Liver (tissue), 8 donors: ENCODE measurements at regions not wholly inside any gene's neighbourhood (a gene's known extent, or its start where the extent isn't known, plus 50 kb on each side); places are given as distances from the start of the nearest gene placed in this dataset.

Experiments
- DNase-seq: peaks from one replicate; pipeline ENCODE4 v3.0.0-alpha.2; 2017; ENCODE audit warnings: low spot score
- H3K27ac ChIP-seq, 2 donors: one replicate each; pipeline ENCODE4 v1.7.0; 2013; ENCODE audit warnings: inconsistent platforms in 2 of 2, low read length in 2 of 2, control low read depth in 1 of 2, low read depth in 1 of 2, mild to moderate bottlenecking in 1 of 2
- H3K27me3 ChIP-seq, 4 donors: one replicate each; pipeline versions ENCODE4 v1.6.1 to v1.7.0; 2013; ENCODE audit warnings: low read length in 3 of 4, inconsistent platforms in 1 of 4, mild to moderate bottlenecking in 1 of 4, moderate library complexity in 1 of 4; ENCODE audit not compliant: control insufficient read depth in 4 of 4, insufficient read depth in 4 of 4
- H3K36me3 ChIP-seq, 4 donors: one replicate each; pipeline versions ENCODE4 v1.6.1 to v1.7.0; 2013; ENCODE audit warnings: low read length in 3 of 4, mild to moderate bottlenecking in 3 of 4, low read depth in 1 of 4, moderate library complexity in 1 of 4; ENCODE audit not compliant: control insufficient read depth in 4 of 4, insufficient read depth in 3 of 4
- H3K4me1 ChIP-seq, 4 donors: one replicate each; pipeline versions ENCODE4 v1.6.1 to v1.7.0; 2013; ENCODE audit warnings: low read length in 3 of 4, mild to moderate bottlenecking in 3 of 4, moderate library complexity in 1 of 4; ENCODE audit not compliant: control insufficient read depth in 4 of 4, insufficient read depth in 4 of 4
- H3K4me3 ChIP-seq, 3 donors: one replicate each; pipeline versions ENCODE4 v1.6.1 to v1.7.0; 2013; ENCODE audit warnings: low read length in 3 of 3, control low read depth in 1 of 3, low read depth in 1 of 3, mild to moderate bottlenecking in 1 of 3
- H3K9ac ChIP-seq, 2 donors: one replicate each; pipeline ENCODE4 v1.7.0; 2013; ENCODE audit warnings: low read length in 2 of 2, mild to moderate bottlenecking in 2 of 2, moderate library complexity in 2 of 2, control low read depth in 1 of 2, low read depth in 1 of 2
- H3K9me3 ChIP-seq, 4 donors: one replicate each; pipeline versions ENCODE4 v1.6.1 to v1.7.0; 2013; ENCODE audit warnings: low read length in 3 of 4; ENCODE audit not compliant: control insufficient read depth in 4 of 4
- CTCF ChIP-seq: fragments of 150-350 bp; IDR thresholded peaks from 2 replicates; pipeline ENCODE4 v1.5.1; 2017; ENCODE audit warnings: improper control_type of control experiment, low read depth, low read length; ENCODE audit not compliant: missing input control
- EGR1 ChIP-seq, 2 donors: IDR thresholded peaks; 2 replicates each; pipeline ENCODE4 v1.6.1; 2016 to 2018; ENCODE audit warnings: antibody characterized with exemption in 2 of 2, low read depth in 2 of 2
- FOXA2 ChIP-seq: IDR thresholded peaks from 2 replicates; pipeline ENCODE4 v1.6.1; 2016; ENCODE audit warnings: antibody characterized with exemption
- GABPA ChIP-seq, 2 donors: IDR thresholded peaks in 1 of 2; conservative IDR thresholded peaks in 1 of 2; 2 replicates each; pipeline ENCODE4 v1.6.1; 2016; ENCODE audit warnings: antibody characterized with exemption in 2 of 2, mild to moderate bottlenecking in 1 of 2, moderate library complexity in 1 of 2
- HNF4A ChIP-seq, 2 donors: conservative IDR thresholded peaks; 2 replicates each; pipeline ENCODE4 v1.6.1; 2016; ENCODE audit warnings: antibody characterized with exemption in 2 of 2, mild to moderate bottlenecking in 2 of 2
- HNF4G ChIP-seq: IDR thresholded peaks from 2 replicates; pipeline ENCODE4 v1.6.1; 2016; ENCODE audit warnings: antibody characterized with exemption
- JUND ChIP-seq, 2 donors: IDR thresholded peaks; 2 replicates each; pipeline ENCODE4 v1.6.1; 2016; ENCODE audit warnings: antibody characterized with exemption in 2 of 2
- NR2F2 ChIP-seq: IDR thresholded peaks from 2 replicates; pipeline ENCODE4 v1.6.1; 2016; ENCODE audit warnings: antibody characterized with exemption
- RAD21 ChIP-seq, 2 donors: IDR thresholded peaks; 2 replicates each; pipeline ENCODE4 v1.6.1; 2016; ENCODE audit warnings: antibody characterized with exemption in 2 of 2, mild to moderate bottlenecking in 2 of 2
- REST ChIP-seq: IDR thresholded peaks from 2 replicates; pipeline ENCODE4 v1.6.1; 2016; ENCODE audit warnings: antibody characterized with exemption, mild to moderate bottlenecking
- RXRA ChIP-seq, 2 donors: IDR thresholded peaks; 2 replicates each; pipeline ENCODE4 v1.6.1; 2017 to 2018; ENCODE audit warnings: antibody characterized with exemption in 2 of 2, mild to moderate bottlenecking in 1 of 2
- SP1 ChIP-seq: IDR thresholded peaks from 2 replicates; pipeline ENCODE4 v1.6.1; 2018; ENCODE audit warnings: antibody characterized with exemption, mild to moderate bottlenecking
- TAF1 ChIP-seq: conservative IDR thresholded peaks from 2 replicates; pipeline ENCODE4 v1.6.1; 2016; ENCODE audit warnings: antibody characterized with exemption, mild to moderate bottlenecking
- YY1 ChIP-seq: IDR thresholded peaks from 2 replicates; pipeline ENCODE4 v1.6.1; 2016; ENCODE audit warnings: antibody characterized with exemption, mild to moderate bottlenecking
- WGBS: extraction: QIAGEN DNeasy Blood & Tissue Kit; methylation state at CpG from one replicate; pipeline ENCODE4 v1.1.7; 2013; 5-methylcytosine and 5-hydroxymethylcytosine counted together
- TF ChIP-seq, protein P1 (sequence below): IDR thresholded peaks from 2 replicates; pipeline ENCODE4 v1.6.1; 2016; ENCODE audit warnings: antibody characterized with exemption
- TF ChIP-seq, protein P2 (sequence below): IDR thresholded peaks from 2 replicates; pipeline ENCODE4 v1.6.1; 2016; ENCODE audit warnings: antibody characterized with exemption
- TF ChIP-seq, protein P3 (sequence below): IDR thresholded peaks from 2 replicates; pipeline ENCODE4 v1.6.1; 2016; ENCODE audit warnings: antibody characterized with exemption
- donor health status: healthy.
- donor health status: healthy.
- donor health status: healthy.
- donor health status: healthy.
- donor health status: healthy.

DNA sequence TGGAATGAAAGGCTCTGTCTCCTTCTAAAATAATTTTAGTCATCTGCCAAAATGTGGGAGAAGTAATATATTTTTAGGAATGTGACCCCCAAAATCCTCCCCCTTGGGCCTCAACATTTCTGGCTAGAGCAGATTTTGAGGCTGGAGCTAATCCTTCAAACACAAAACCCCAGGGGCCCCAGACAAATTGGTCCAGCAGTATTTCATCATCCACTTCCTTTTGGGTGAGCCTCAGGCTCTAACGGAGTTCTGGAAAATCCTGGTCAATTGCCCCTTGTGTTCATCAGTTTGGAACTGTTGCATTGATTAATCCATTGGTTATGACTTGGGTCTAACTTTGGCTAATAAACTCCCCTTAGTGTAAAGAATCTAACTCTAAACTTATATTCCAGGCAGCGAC lies 67.4 kb upstream of the PCDH19 start:
- no peaks in the 10 kb centered on the region for H3K36me3 ChIP-seq
- no peaks in the 10 kb centered on the region for H3K9me3 ChIP-seq
- no peak overlapping the region for H3K9ac ChIP-seq
- H3K4me1 ChIP-seq, result no peaks in the 10 kb centered on the region
- H3K27me3 ChIP-seq, result no peaks in the 10 kb centered on the region
- no peak overlapping the region for H3K4me3 ChIP-seq
- WGBS, result 83% methylated on average over 2 of the region's 2 CpGs
- no peak overlapping the region for H3K27ac ChIP-seq
- DNase-seq, result no peak
- TF ChIP-seq NR2F2, result no peak
- no peak for TF ChIP-seq REST
- no peak for TF ChIP-seq RXRA (IDR thresholded peaks at IDR 0.05)
- no peak for TF ChIP-seq FOXA2
- TF ChIP-seq, protein P1, sequence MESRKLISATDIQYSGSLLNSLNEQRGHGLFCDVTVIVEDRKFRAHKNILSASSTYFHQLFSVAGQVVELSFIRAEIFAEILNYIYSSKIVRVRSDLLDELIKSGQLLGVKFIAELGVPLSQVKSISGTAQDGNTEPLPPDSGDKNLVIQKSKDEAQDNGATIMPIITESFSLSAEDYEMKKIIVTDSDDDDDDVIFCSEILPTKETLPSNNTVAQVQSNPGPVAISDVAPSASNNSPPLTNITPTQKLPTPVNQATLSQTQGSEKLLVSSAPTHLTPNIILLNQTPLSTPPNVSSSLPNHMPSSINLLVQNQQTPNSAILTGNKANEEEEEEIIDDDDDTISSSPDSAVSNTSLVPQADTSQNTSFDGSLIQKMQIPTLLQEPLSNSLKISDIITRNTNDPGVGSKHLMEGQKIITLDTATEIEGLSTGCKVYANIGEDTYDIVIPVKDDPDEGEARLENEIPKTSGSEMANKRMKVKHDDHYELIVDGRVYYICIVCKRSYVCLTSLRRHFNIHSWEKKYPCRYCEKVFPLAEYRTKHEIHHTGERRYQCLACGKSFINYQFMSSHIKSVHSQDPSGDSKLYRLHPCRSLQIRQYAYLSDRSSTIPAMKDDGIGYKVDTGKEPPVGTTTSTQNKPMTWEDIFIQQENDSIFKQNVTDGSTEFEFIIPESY, result no peak
- no peak for TF ChIP-seq EGR1 (IDR thresholded peaks at IDR 0.05; ENCODE audit: low read depth in 2 of 2)
- no peak for TF ChIP-seq HNF4A (conservative IDR thresholded peaks at IDR 0.05)
- no peak for TF ChIP-seq GABPA (IDR thresholded peaks at IDR 0.05 in 1 of 2, conservative IDR thresholded peaks at IDR 0.05 in 1 of 2)
- TF ChIP-seq YY1, result no peak
- TF ChIP-seq TAF1, result no peak
- TF ChIP-seq HNF4G, result no peak
- TF ChIP-seq, protein P2, sequence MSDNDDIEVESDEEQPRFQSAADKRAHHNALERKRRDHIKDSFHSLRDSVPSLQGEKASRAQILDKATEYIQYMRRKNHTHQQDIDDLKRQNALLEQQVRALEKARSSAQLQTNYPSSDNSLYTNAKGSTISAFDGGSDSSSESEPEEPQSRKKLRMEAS, result no peak
- no peak for TF ChIP-seq RAD21 (IDR thresholded peaks at IDR 0.05)
- TF ChIP-seq, protein P3, sequence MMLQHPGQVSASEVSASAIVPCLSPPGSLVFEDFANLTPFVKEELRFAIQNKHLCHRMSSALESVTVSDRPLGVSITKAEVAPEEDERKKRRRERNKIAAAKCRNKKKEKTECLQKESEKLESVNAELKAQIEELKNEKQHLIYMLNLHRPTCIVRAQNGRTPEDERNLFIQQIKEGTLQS, result no peak
- TF ChIP-seq JUND (IDR thresholded peaks at IDR 0.05), result no peak
- no peak for TF ChIP-seq CTCF
- TF ChIP-seq SP1, result no peak
